ENCODE measurements at regions not wholly inside any gene's neighbourhood (a gene's known extent, or its start where the extent isn't known, plus 50 kb on each side); places are given as distances from the start of the nearest gene placed in this dataset.

GRCh38 chr2:42843131-42843530 lies 50.7 kb upstream of the HAAO start:
- H3K4me3 ChIP-seq (ENCODE audit: low read depth, low read length) = no peak overlapping the region
- TF ChIP-seq, protein P1, sequence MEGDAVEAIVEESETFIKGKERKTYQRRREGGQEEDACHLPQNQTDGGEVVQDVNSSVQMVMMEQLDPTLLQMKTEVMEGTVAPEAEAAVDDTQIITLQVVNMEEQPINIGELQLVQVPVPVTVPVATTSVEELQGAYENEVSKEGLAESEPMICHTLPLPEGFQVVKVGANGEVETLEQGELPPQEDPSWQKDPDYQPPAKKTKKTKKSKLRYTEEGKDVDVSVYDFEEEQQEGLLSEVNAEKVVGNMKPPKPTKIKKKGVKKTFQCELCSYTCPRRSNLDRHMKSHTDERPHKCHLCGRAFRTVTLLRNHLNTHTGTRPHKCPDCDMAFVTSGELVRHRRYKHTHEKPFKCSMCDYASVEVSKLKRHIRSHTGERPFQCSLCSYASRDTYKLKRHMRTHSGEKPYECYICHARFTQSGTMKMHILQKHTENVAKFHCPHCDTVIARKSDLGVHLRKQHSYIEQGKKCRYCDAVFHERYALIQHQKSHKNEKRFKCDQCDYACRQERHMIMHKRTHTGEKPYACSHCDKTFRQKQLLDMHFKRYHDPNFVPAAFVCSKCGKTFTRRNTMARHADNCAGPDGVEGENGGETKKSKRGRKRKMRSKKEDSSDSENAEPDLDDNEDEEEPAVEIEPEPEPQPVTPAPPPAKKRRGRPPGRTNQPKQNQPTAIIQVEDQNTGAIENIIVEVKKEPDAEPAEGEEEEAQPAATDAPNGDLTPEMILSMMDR (IDR thresholded peaks at IDR 0.05; ENCODE audit: borderline replicate concordance, insufficient read depth, low read depth, low read length) = no peak

DNA sequence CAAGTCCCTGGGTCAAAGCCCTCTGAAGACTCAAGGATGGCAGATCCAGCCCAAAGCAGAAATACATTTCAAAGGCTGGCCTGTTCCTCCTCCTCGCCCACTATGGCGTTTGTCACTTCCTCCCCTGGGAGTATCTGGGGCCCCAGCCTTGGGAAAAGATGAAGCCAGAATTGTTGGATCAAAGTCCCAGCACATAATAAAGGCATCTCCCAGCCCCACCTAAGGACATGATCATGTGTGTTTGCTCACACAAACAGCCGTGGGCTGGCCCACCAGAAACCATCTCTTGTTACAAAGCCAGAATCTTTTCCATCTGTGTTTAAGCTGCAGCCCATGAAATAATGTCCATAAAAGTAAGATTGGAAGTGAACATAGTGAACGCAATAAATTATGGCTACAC lies 50.1 kb upstream of the HAAO start:
- no peak overlapping the region for H3K4me3 ChIP-seq (ENCODE audit: low read depth, low read length)
- TF ChIP-seq, protein P1 (IDR thresholded peaks at IDR 0.05; ENCODE audit: borderline replicate concordance, insufficient read depth, low read depth, low read length) = no peak

Data from GM12875 (cell line).